H7 (cell line): ENCODE measurements at regions not wholly inside any gene's neighbourhood (a gene's known extent, or its start where the extent isn't known, plus 50 kb on each side); places are given as distances from the start of the nearest gene placed in this dataset.

Experiments
- DNase-seq: peaks from one replicate; pipeline ENCODE4 v3.0.0; 2012
- H3K27me3 ChIP-seq: 2 replicates; pipeline ENCODE4 v1.6.0; 2011; ENCODE audit warnings: mild to moderate bottlenecking, low read length; ENCODE audit not compliant: control insufficient read depth, insufficient read depth
- H3K36me3 ChIP-seq: replicated peaks from 2 replicates; pipeline ENCODE4 v1.5.1; 2011; ENCODE audit warnings: low read length; ENCODE audit not compliant: control insufficient read depth, insufficient read depth
- H3K4me3 ChIP-seq: 2 replicates; pipeline ENCODE4 v1.5.1; 2011; ENCODE audit warnings: low read depth, mild to moderate bottlenecking, control low read depth, low read length, moderate library complexity; ENCODE audit not compliant: insufficient read depth

GRCh38 chr4:14668296-14668695 is 334.0 kb upstream of the CPEB2 start:
- Histone ChIP-seq H3K4me3 (no peak overlapping the region), H3K27me3 (no peaks in the 10 kb centered on the region), H3K36me3 (no peaks in the 10 kb centered on the region)
- no peak for DNase-seq

GRCh38 chr4:14669371-14669770 is 332.9 kb upstream of the CPEB2 start:
- DNase-seq, result peak; percentile 4
- H3K27me3 ChIP-seq, result no peaks in the 10 kb centered on the region
- H3K36me3 ChIP-seq, result no peaks in the 10 kb centered on the region
- no peak overlapping the region for H3K4me3 ChIP-seq

- Histone ChIP-seq H3K4me3 (no peak overlapping the region), H3K27me3 (no peaks in the 10 kb centered on the region), H3K36me3 (no peaks in the 10 kb centered on the region)
- DNase-seq, result no peak
These were observed 331.1 kb upstream of the CPEB2 start for GRCh38 chr4:14671146-14671545.

GRCh38 chr4:14675279-14675985 is 326.8 kb upstream of the CPEB2 start:
- no peak for DNase-seq
- Histone ChIP-seq H3K27me3 (no peaks in the 10 kb centered on the region), H3K36me3 (no peaks in the 10 kb centered on the region), H3K4me3 (no peak overlapping the region)

GRCh38 chr4:14679906-14680305 is 322.4 kb upstream of the CPEB2 start:
- Histone ChIP-seq H3K4me3 (no peak overlapping the region), H3K36me3 (no peaks in the 10 kb centered on the region), H3K27me3 (no peaks in the 10 kb centered on the region)
- DNase-seq, result no peak

GRCh38 chr4:14681330-14681729 is 321.0 kb upstream of the CPEB2 start:
- no peak overlapping the region for H3K4me3 ChIP-seq
- no peak for DNase-seq

GRCh38 chr4:14693728-14694127 is 308.6 kb upstream of the CPEB2 start:
- Histone ChIP-seq H3K36me3 (no peaks in the 10 kb centered on the region), H3K4me3 (no peak overlapping the region), H3K27me3 (no peaks in the 10 kb centered on the region)
- DNase-seq, result no peak

More at GRCh38 chr4:14681330-14681729, 321.0 kb upstream of the CPEB2 start:
- no peaks in the 10 kb centered on the region for H3K36me3 ChIP-seq
- no peaks in the 10 kb centered on the region for H3K27me3 ChIP-seq

- no peaks in the 10 kb centered on the region for H3K36me3 ChIP-seq
- no peak overlapping the region for H3K4me3 ChIP-seq
- H3K27me3 ChIP-seq, result no peaks in the 10 kb centered on the region
- no peak for DNase-seq
These were observed 307.0 kb upstream of the CPEB2 start for GRCh38 chr4:14695095-14695845.

- Histone ChIP-seq H3K36me3 (no peaks in the 10 kb centered on the region), H3K4me3 (no peak overlapping the region), H3K27me3 (no peaks in the 10 kb centered on the region)
- no peak for DNase-seq
These were observed 302.2 kb upstream of the CPEB2 start for GRCh38 chr4:14700083-14700482.

- H3K27me3 ChIP-seq, result no peaks in the 10 kb centered on the region
- no peaks in the 10 kb centered on the region for H3K36me3 ChIP-seq
- no peak overlapping the region for H3K4me3 ChIP-seq
- no peak for DNase-seq
These were observed 301.7 kb upstream of the CPEB2 start for GRCh38 chr4:14700544-14700943.

- H3K27me3 ChIP-seq, result no peaks in the 10 kb centered on the region
- no peak overlapping the region for H3K4me3 ChIP-seq
- DNase-seq, result no peak
- no peaks in the 10 kb centered on the region for H3K36me3 ChIP-seq
These were observed 300.9 kb upstream of the CPEB2 start for GRCh38 chr4:14701389-14701788.

- DNase-seq, result no peak
- no peaks in the 10 kb centered on the region for H3K36me3 ChIP-seq
- no peaks in the 10 kb centered on the region for H3K27me3 ChIP-seq
- H3K4me3 ChIP-seq, result no peak overlapping the region
These were observed 300.4 kb upstream of the CPEB2 start for GRCh38 chr4:14701896-14702295.

GRCh38 chr4:14708574-14708973 is 293.7 kb upstream of the CPEB2 start:
- no peak overlapping the region for H3K4me3 ChIP-seq
- DNase-seq, result no peak
- no peaks in the 10 kb centered on the region for H3K36me3 ChIP-seq
- H3K27me3 ChIP-seq, result no peaks in the 10 kb centered on the region

GRCh38 chr4:14711259-14711658 is 291.0 kb upstream of the CPEB2 start:
- DNase-seq, result no peak
- H3K36me3 ChIP-seq, result no peaks in the 10 kb centered on the region
- no peak overlapping the region for H3K4me3 ChIP-seq
- H3K27me3 ChIP-seq, result no peaks in the 10 kb centered on the region

- Histone ChIP-seq H3K4me3 (no peak overlapping the region), H3K27me3 (no peaks in the 10 kb centered on the region), H3K36me3 (no peaks in the 10 kb centered on the region)
- no peak for DNase-seq
These were observed 285.6 kb upstream of the CPEB2 start for GRCh38 chr4:14716691-14717090.
